ENCODE measurements at regions not wholly inside any gene's neighbourhood (a gene's known extent, or its start where the extent isn't known, plus 50 kb on each side); places are given as distances from the start of the nearest gene placed in this dataset.
"Not testable (repeated sequence)": the region's sequence is repeated elsewhere in the genome, so short reads cannot be mapped to it uniquely, and the experiment has no call there.

- intact Hi-C loops (cut with DNase I, micrococcal nuclease): loop anchor here in 1 of 2 experiments (2.0 kb wide), 1 partner anchor 68 kb away; no protein-coding TSS in a partner anchor
- not testable (repeated sequence) for H3K4me3 Mint-ChIP-seq
Measured at GRCh38 chr19:40940771-40941170, 50.3 kb upstream of the CYP2B6 start.

GRCh38 chr19:40938007-40938406 is 53.1 kb upstream of the CYP2B6 start:
- intact Hi-C loops (cut with DNase I, micrococcal nuclease): loop anchor here in 1 of 2 experiments (2.0 kb wide), 1 partner anchor 33 kb away; no protein-coding TSS in a partner anchor
- not testable (repeated sequence) for H3K36me3 Mint-ChIP-seq (ENCODE audit: low read depth)

More at GRCh38 chr19:40940771-40941170, 50.3 kb upstream of the CYP2B6 start:
- H3K27ac Mint-ChIP-seq; POLR2A ChIA-PET; H3K36me3 Mint-ChIP-seq (ENCODE audit: low read depth); ATAC-seq; H3K4me1 Mint-ChIP-seq; H3K9me3 Mint-ChIP-seq (ENCODE audit: low read depth); H3K27me3 Mint-ChIP-seq; DNase-seq; CTCF ChIA-PET: not testable (repeated sequence)

GRCh38 chr19:40936755-40937154 is 54.3 kb upstream of the CYP2B6 start:
- ATAC-seq (no peak), DNase-seq (no peak)
- Mint-ChIP-seq H3K4me1 (peaks cover 6% of the 10 kb centered on the region), H3K36me3 (ENCODE audit: low read depth) (no peaks in the 10 kb centered on the region), H3K27me3 (peaks cover 15% of the 10 kb centered on the region), H3K9me3 (ENCODE audit: low read depth) (no peaks in the 10 kb centered on the region), H3K4me3 (no peak overlapping the region), H3K27ac (no peak overlapping the region)
- intact Hi-C loops (cut with DNase I, micrococcal nuclease): no loop called here
- POLR2A ChIA-PET: no interaction called here
- CTCF ChIA-PET: no interaction called here

More at GRCh38 chr19:40938007-40938406, 53.1 kb upstream of the CYP2B6 start:
- CTCF ChIA-PET; DNase-seq; H3K4me3 Mint-ChIP-seq; H3K27ac Mint-ChIP-seq; H3K4me1 Mint-ChIP-seq; ATAC-seq; H3K9me3 Mint-ChIP-seq (ENCODE audit: low read depth); POLR2A ChIA-PET: not testable (repeated sequence)
- H3K27me3 Mint-ChIP-seq: peaks cover 11% of the 10 kb centered on the region

GRCh38 chr19:40933025-40933424 is 51.0 kb upstream of the CYP2A7 start:
- DNase-seq (no peak), ATAC-seq (no peak)
- intact Hi-C loops (cut with DNase I, micrococcal nuclease): no loop called here
- Mint-ChIP-seq H3K4me1 (no peaks in the 10 kb centered on the region), H3K9me3 (ENCODE audit: low read depth) (no peaks in the 10 kb centered on the region), H3K27ac (no peak overlapping the region), H3K36me3 (ENCODE audit: low read depth) (no peaks in the 10 kb centered on the region), H3K27me3 (peaks cover 13% of the 10 kb centered on the region), H3K4me3 (no peak overlapping the region)
- POLR2A ChIA-PET: no interaction called here
- CTCF ChIA-PET: interaction anchor here (0.7 to 0.9 kb wide), 3 partner anchors 10 to 1462 kb away, joined by 3 read pairs; no protein-coding TSS in a partner anchor

- H3K9me3 Mint-ChIP-seq (ENCODE audit: low read depth): no peaks in the 10 kb centered on the region
- ChIA-PET POLR2A (no interaction called here), CTCF (interaction anchor here (0.7 kb wide), 2 partner anchors 894 to 1463 kb away, joined by 3 read pairs; no protein-coding TSS in a partner anchor)
- H3K4me3 Mint-ChIP-seq: no peak overlapping the region
- H3K27me3 Mint-ChIP-seq: peaks cover 12% of the 10 kb centered on the region
- intact Hi-C loops (cut with DNase I, micrococcal nuclease): no loop called here
- ATAC-seq (no peak), DNase-seq (no peak)
- no peak overlapping the region for H3K27ac Mint-ChIP-seq
- no peaks in the 10 kb centered on the region for H3K4me1 Mint-ChIP-seq
- H3K36me3 Mint-ChIP-seq (ENCODE audit: low read depth): no peaks in the 10 kb centered on the region
Measured at GRCh38 chr19:40932008-40932959, 50.3 kb upstream of the CYP2A7 start.
